OCI-LY7 (cell line): ENCODE measurements at regions not wholly inside any gene's neighbourhood (a gene's known extent, or its start where the extent isn't known, plus 50 kb on each side); places are given as distances from the start of the nearest gene placed in this dataset.

ENCODE experiments used
- BruUV-seq: library from RNA; stranded (reverse); fragments of 400-500 nt; replicated peaks from 2 replicates; lab custom pipeline; 2021; lab: Mats Ljungman, UMichigan
- CTCF ChIA-PET: fragments of 300-600 bp; sonication (Branson Sonifier 250); formaldehyde crosslinking; loops from one replicate; lab custom pipeline; 2022; ENCODE audit warnings: antibody characterized with exemption; ENCODE audit not compliant: unreplicated experiment; lab: Charles Lee
- POLR2A ChIA-PET: fragments of 300-600 bp; sonication (Branson Sonifier 250); formaldehyde crosslinking; loops from one replicate; lab custom pipeline; 2022; ENCODE audit warnings: antibody characterized with exemption; lab: Charles Lee
- DNase-seq: peaks from one replicate; pipeline ENCODE4 v3.0.0-alpha.2; 2015; ENCODE audit warnings: low spot score
- H2AFZ ChIP-seq: fragments of 200-600 bp; sonication (generic), shearing (Covaris generic); 2 replicates; pipeline ENCODE4 v1.6.1; 2014; ENCODE audit warnings: mild to moderate bottlenecking, antibody characterized with exemption, low read length, moderate library complexity
- H3K27ac ChIP-seq: fragments of 200-600 bp; sonication (generic); 2 replicates; pipeline ENCODE4 v1.5.1; 2014; ENCODE audit warnings: mixed run types, low read depth, mild to moderate bottlenecking, moderate library complexity, low read length, inconsistent platforms; ENCODE audit not compliant: poor library complexity, severe bottlenecking
- H3K36me3 ChIP-seq: fragments of 200-600 bp; sonication (generic); 2 replicates; pipeline ENCODE4 v1.6.1; 2014; ENCODE audit warnings: mild to moderate bottlenecking, antibody characterized with exemption, low read length, moderate library complexity, mixed read lengths; ENCODE audit not compliant: insufficient read depth
- H3K4me1 ChIP-seq: fragments of 200-600 bp; sonication (generic); 2 replicates; pipeline ENCODE4 v1.5.1; 2014; ENCODE audit warnings: mild to moderate bottlenecking, low read length; ENCODE audit not compliant: insufficient read depth, poor library complexity, severe bottlenecking
- H3K4me2 ChIP-seq: fragments of 200-600 bp; sonication (generic); 2 replicates; pipeline ENCODE4 v1.6.1; 2014; ENCODE audit warnings: mild to moderate bottlenecking, low read length
- H3K4me3 ChIP-seq: fragments of 200-600 bp; sonication (generic); 2 replicates; pipeline ENCODE4 v1.5.1; 2014; ENCODE audit warnings: mild to moderate bottlenecking, low read depth, low read length; ENCODE audit not compliant: poor library complexity, severe bottlenecking
- H3K79me2 ChIP-seq: fragments of 200-600 bp; sonication (generic); 2 replicates; pipeline ENCODE4 v1.6.1; 2016; ENCODE audit warnings: low read depth, mild to moderate bottlenecking, low read length, moderate library complexity, mixed read lengths; ENCODE audit not compliant: insufficient read depth
- H3K9me2 ChIP-seq: fragments of 200-600 bp; sonication (generic); 2 replicates; pipeline ENCODE4 v1.6.1; 2016; ENCODE audit warnings: mild to moderate bottlenecking, low read length, mixed read lengths; ENCODE audit not compliant: insufficient read depth
- H3K9me3 ChIP-seq: fragments of 200-600 bp; sonication (generic); 2 replicates; pipeline ENCODE4 v1.6.1; 2014; ENCODE audit warnings: mild to moderate bottlenecking, mixed run types, low read length, mixed read lengths
- H4K20me1 ChIP-seq: fragments of 200-600 bp; sonication (generic); 2 replicates; pipeline ENCODE4 v1.6.1; 2014; ENCODE audit warnings: mild to moderate bottlenecking, antibody characterized with exemption, low read length, moderate library complexity, mixed read lengths; ENCODE audit not compliant: insufficient read depth
- EZH2phosphoT487 ChIP-seq: fragments of 200-600 bp; sonication (generic); IDR thresholded peaks from 2 replicates; pipeline ENCODE4 v1.6.1; 2018; ENCODE audit warnings: low read depth, borderline replicate concordance, mild to moderate bottlenecking, mixed run types, antibody characterized with exemption, low read length, moderate library complexity, mixed read lengths
- intact Hi-C: fragments of 100-400 bp; cut with micrococcal nuclease; formaldehyde crosslinking; loops from one replicate; pipeline ENCODE4 v1.10.0; 2022; ENCODE audit not compliant: unreplicated experiment
- TF ChIP-seq, protein P1 (sequence below): fragments of 200-600 bp; sonication (generic); conservative IDR thresholded peaks from 2 replicates; pipeline ENCODE4 v1.5.1; 2014; ENCODE audit warnings: mild to moderate bottlenecking, antibody characterized with exemption, low read length, moderate library complexity, mixed read lengths

DNA sequence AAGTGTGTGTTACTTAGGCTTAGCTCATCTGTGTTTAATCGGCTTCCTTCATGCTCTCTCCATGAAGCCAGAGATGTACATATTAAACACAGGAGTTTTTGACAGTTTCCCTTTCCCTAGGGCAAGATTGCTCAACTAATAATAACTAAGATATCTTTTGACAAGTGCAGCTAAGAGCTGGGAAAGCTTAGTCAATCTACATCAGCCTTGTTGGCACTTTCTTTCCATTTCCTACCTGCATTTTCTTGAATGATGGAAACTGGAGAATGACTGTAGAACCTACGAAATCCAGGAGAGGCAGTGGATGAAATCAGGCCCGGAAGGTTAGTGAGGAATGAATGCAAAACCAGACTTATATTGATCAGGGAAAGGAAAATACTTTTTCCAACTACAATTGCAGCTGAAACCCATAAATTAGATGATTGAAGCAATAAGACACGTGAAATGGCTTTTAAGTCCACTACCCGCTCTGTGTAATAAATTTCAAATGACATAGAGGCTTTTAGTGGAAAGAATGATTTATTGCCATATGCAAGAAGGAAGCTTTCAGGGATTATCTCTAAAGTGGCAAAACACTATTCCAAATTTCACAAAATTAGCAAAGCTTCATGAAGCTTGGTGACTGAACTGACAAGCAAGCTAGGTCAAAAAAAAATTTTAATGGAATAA is 237.2 kb upstream of the ID4 start:
- no TSS peak for BruUV-seq
- TF ChIP-seq, protein P1, sequence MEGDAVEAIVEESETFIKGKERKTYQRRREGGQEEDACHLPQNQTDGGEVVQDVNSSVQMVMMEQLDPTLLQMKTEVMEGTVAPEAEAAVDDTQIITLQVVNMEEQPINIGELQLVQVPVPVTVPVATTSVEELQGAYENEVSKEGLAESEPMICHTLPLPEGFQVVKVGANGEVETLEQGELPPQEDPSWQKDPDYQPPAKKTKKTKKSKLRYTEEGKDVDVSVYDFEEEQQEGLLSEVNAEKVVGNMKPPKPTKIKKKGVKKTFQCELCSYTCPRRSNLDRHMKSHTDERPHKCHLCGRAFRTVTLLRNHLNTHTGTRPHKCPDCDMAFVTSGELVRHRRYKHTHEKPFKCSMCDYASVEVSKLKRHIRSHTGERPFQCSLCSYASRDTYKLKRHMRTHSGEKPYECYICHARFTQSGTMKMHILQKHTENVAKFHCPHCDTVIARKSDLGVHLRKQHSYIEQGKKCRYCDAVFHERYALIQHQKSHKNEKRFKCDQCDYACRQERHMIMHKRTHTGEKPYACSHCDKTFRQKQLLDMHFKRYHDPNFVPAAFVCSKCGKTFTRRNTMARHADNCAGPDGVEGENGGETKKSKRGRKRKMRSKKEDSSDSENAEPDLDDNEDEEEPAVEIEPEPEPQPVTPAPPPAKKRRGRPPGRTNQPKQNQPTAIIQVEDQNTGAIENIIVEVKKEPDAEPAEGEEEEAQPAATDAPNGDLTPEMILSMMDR = no peak
- TF ChIP-seq EZH2phosphoT487 = no peak
- CTCF ChIA-PET = interaction anchor here (0.5 kb wide), 1 partner anchor 205 kb away, joined by 4 read pairs; no protein-coding TSS in a partner anchor
- Histone ChIP-seq H3K9me2 (no peaks in the 10 kb centered on the region), H3K4me1 (peaks cover 82% of the 10 kb centered on the region), H2AFZ (peak overlapping the region; percentile 40; the same call in 1 of the 2 replicates), H3K36me3 (0 out of 2 replicates have a peak, but pooled peaks cover 4% of the 10 kb centered on the region), H3K4me2 (peak overlapping the region; percentile 69), H3K4me3 (no peak overlapping the region), H4K20me1 (no peaks in the 10 kb centered on the region), H3K27ac (peak overlapping the region; percentile 95), H3K9me3 (peaks cover 4% of the 10 kb centered on the region; the same call in 1 of the 2 replicates), H3K79me2 (no peaks in the 10 kb centered on the region)
- POLR2A ChIA-PET = interaction anchor here (0.8 to 7.3 kb wide), 6 partner anchors 10 to 251 kb away, joined by 3 to 55 read pairs (median 6); no protein-coding TSS in a partner anchor
- intact Hi-C loops = no loop called here
- DNase-seq = no peak

DNA sequence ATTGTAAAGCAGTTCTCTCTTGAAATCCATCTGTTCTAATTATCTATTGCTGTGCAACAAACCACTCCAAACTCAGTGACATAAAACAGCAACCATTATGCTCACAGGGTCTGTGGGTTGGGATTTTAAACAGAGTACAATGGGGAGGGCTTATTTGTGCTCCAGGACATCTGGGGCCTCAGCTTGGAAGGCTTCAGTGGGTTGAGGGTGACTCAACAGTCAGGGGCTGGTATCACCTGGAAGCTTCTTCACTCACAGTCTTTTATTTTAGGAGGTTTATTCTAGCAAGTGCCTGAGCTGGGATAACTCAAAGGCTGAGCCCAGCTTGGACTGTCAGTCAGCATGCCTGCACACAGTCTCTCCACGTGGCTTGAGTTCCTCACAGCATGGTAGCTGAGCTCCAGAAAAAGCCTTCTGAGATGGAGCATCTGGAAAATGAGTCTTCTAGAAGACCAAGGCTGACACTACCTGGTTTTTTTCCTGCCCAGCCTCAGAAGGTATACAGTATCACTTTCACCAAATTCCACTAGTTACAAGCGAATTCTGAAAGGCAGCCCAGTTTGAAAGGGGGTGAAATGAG is 234.6 kb upstream of the ID4 start:
- Histone ChIP-seq H3K4me3 (no peak overlapping the region), H3K79me2 (no peaks in the 10 kb centered on the region), H4K20me1 (no peaks in the 10 kb centered on the region), H3K27ac (no peak overlapping the region), H3K9me2 (no peaks in the 10 kb centered on the region), H3K4me2 (peak overlapping the region; percentile 3; the same call in 1 of the 2 replicates), H2AFZ (peak overlapping the region; percentile 71), H3K4me1 (peaks cover 56% of the 10 kb centered on the region), H3K36me3 (no peaks in the 10 kb centered on the region; the same call in 1 of the 2 replicates), H3K9me3 (peaks cover 4% of the 10 kb centered on the region; the same call in 1 of the 2 replicates)
- CTCF ChIA-PET = no interaction called here
- peak; percentile 23 for DNase-seq
- POLR2A ChIA-PET = interaction anchor here (0.7 to 0.8 kb wide), 2 partner anchors 27 to 148 kb away, joined by 3 read pairs; no protein-coding TSS in a partner anchor
- BruUV-seq = no TSS peak
- intact Hi-C loops = no loop called here
- TF ChIP-seq, protein P1 = no peak
- no peak for TF ChIP-seq EZH2phosphoT487
